DMS153 treated with DMSO at 0.1 percent for 48 hours (cell line): ENCODE measurements at regions not wholly inside any gene's neighbourhood (a gene's known extent, or its start where the extent isn't known, plus 50 kb on each side); places are given as distances from the start of the nearest gene placed in this dataset.

ENCODE experiments used
- DNase-seq: peaks from one replicate; lab custom pipeline; 2025; ENCODE audit not compliant: unreplicated experiment; lab: John Stamatoyannopoulos, UW

- DNase-seq, result no peak
These were observed 199.0 kb downstream of the KATNAL1 start for GRCh38 chr13:30108216-30108912.

DNA sequence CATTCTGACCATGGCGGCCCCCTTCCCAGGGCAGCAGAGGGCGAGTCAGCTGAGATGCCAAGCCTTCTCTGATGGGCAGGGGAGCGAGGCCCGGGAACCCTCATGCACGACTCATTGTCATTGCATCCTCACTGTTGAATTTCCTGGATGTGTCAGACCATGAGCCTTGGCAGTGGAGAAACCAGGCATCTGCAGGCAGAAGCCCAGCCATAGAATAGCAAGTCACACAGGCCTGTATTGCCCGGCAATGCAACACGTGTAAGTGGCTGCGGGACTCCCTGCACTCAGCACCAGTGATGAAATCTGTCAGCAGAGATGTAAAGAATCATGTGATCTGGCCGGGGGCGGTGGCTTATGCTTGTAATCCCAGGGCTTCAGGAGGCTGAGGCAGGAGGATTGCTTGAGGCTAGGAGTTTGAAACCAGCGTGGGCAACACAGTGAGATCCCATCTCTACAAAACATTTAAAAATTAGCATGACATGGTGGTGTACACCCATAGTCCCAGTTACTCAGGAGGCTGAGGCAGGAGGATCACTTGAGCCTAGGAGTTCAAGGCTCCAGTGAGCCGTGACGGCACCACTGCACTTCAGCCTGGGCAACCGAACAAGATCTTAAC lies 199.7 kb downstream of the KATNAL1 start:
- no peak for DNase-seq

DNA sequence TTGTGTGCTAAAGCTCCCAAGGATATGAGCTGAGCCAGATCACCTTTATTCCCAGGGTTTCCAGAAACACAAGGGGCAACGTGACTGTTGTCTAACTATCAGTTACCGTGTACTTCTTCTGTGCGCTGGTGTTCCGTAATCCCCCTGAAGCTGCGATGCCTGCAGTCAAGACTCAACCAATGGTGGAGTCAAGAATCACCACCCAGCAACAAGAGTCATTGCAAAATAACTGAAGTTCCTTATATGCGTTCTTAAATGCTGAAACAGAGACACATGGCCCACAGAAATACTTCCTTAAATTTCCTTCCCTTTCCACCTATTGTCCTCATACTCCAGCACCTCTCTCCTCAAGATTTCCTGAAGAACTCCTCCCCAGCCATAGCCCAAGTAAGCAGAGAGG lies 200.2 kb downstream of the KATNAL1 start:
- DNase-seq, result no peak

- DNase-seq, result no peak
These were observed 202.0 kb downstream of the KATNAL1 start for GRCh38 chr13:30105381-30105780.

DNA sequence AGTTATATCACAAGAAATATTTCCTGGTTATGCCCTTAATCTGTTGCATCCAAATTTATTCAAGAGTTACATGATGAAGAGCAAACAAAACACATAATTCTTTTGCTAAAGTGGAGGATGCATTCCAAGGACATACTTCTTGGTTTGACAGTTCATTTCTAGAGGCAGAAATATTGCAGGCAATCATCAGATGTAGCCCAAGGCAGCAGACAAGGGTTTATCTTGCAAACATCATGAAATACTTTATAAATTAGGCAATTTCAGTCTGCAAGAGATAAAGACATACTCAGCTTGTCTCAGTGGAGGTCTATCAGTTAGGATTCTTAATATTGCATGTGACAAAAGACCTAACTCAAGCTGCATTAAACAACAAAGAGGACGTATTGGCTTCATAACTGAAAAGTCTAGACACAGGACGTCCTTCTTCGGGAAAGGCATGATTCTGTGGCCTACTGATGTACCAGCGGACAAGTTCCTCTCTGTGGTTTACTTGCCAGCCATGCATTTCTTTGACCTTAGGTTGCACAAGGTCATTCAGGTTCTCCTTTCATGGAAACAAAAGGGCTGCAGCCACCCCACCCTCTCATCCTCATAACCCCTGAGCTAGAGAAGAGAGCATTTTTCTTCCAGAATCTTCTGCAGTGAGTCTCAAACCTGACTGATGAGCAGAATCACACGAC lies 204.1 kb downstream of the KATNAL1 start:
- DNase-seq, result no peak

DNA sequence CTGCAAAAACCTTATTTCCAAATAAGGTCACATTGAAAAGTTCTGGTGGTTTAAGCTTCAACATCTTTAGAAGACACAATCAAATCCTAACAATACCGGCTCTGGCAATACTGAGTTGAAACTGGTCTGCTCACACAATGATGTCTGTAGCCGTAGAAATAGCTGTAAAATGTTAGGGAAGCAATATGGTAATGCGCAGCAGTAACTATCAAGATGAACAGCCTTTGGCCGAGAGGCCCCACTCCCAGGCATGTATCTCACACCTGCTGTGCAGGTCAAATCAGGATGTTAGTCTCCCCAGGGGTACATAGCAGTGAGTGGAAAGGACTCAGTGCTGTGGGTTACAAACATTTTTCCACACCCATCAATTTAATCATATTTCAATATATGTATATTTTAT lies 207.1 kb downstream of the KATNAL1 start:
- DNase-seq, result no peak

DNA sequence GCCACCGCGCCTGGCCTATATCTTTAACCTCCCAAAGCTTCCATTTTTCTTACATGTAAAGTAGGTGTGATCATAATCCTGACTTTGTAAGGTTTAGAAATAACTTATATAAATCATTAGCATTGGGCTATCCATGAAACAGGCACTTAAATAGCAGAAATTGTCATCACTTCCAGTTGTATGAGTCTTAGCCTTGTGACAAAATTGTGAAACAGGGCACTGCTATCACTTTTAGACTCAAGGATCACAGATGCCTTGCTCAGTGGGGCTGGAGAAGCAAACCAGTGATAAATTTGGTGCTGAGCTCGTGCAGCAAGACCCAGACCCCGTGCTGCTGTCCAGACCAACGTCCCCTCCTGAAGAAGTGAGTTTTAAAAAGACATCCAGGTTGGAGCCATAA lies 209.7 kb downstream of the KATNAL1 start:
- DNase-seq, result no peak

- no peak for DNase-seq
These were observed 210.3 kb downstream of the KATNAL1 start for GRCh38 chr13:30097089-30097488.

DNA sequence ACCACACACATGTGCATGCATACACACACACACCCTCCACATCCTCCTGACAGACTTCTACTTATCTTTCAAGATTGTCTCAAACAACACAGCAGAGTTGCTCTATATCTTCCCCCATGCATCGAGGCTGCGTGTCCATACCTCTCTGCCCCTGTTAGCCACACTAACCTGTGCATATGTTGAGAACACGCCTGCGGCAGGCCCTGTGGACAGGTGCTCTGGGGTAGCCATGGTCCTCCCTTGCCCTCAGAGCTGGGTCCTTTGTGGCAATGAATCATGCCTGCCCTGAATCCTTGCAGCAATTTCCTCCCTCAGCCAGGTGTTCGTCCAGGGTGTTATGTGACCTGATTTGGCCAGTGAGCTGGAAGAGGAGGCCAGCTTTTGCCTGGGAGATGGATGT lies 213.3 kb downstream of the KATNAL1 start:
- DNase-seq, result no peak

DNA sequence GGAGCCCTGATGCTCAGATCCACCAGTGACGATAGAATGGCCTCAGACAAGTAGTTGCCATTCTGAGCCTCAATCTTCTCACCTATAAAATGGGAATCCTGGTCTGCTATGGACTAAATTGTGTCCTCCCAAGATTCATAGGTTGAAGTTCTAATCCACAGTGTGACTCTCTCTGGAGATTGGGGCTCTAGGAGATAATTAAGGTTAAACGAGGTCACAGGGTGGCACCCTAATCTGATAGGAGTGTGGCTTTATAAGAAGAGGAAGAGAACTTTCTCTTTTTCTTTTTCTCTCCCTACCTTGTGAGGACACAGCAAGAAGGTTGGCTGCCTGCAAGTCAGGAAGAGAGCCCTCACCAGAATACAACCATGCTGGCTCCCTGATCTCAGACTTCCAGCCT lies 214.1 kb downstream of the KATNAL1 start:
- no peak for DNase-seq

- no peak for DNase-seq
These were observed 215.7 kb downstream of the KATNAL1 start for GRCh38 chr13:30091691-30092090.

GRCh38 chr13:30091035-30091434 lies 216.3 kb downstream of the KATNAL1 start:
- DNase-seq, result no peak

DNA sequence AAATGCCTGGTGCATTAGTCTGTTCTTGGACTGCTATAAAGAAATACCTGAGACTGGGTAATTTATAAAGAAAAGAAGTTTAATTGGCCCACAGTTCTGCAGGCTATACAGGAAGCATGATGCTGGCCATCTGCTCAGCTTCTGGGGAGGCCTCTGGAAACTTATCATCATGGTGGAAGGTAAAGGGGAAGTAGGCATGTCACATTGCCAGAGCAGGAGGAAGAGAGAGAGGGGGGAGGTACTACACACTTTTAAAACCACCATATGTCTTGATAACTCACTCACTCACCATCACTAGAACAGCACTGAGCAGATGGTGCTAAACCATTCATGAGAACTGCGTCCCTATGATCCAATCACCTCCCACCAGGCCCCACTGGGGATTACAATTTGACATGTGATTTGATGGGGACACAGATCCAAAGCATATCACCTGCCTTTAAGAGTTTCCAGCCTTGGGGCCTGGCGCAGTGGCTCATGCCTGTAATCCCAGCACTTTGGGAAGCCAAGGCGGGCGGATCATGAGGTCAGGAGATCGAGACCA lies 219.0 kb downstream of the KATNAL1 start:
- no peak for DNase-seq

DNA sequence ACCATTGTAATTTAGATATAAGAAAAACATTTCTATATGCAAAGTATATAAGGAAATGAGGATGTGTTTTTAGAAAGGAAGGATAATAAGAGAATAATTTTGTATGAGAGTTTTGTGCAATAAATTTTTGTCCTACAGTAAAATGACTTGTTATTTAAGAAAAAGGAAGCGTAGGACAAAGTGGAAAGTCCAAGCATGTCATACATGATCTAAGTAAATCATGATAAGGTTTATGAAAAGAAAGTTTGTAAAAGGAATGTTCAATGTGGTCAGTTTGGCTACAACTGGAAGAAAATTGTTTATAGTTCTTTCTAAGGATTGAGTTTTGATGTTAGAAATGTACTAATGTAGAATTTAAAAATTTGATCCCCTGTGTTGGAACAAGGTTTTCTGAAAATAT lies 222.3 kb downstream of the KATNAL1 start:
- DNase-seq, result no peak

DNA sequence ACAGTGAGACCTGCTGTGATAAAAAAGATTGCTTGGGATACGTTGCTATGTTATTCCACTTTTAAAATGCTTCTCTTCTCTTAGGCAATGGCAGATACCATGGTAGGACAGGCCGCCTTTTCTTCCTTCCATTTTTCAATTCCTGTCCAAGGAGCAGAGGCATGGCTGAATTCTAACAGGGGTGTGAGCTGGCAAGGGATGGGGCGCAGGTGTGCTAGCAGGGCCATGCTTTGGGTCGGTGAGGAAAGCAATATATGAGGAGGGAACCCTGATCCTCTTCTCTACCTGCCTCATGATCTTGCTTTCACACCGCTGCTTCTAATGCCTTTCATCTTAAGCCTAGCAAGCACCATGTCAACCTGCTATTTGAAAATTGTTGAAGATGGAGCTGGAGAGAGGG lies 225.0 kb downstream of the KATNAL1 start:
- DNase-seq, result no peak

- DNase-seq, result no peak
These were observed 226.0 kb downstream of the KATNAL1 start for GRCh38 chr13:30081331-30081730.

DNA sequence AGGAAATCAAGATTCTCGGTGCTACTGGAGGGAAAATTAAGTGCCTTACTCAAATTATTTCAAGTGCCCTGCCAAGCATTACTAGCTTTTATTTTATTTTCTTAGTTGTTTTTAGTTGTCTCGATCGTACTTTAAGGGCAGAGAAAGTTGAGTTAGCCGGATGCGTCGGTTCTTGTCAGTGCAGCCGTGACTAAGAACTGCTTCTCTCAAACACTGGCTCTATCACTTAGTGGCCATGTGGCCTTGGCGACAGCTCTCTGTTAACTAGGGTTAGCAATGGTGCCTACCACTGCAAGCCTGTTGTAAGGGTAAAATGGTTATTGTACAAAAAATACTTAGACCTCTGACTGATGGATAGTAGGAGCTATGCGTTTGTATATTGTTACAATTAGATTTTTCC lies 227.8 kb downstream of the KATNAL1 start:
- DNase-seq, result no peak

- DNase-seq, result no peak
These were observed 227.6 kb upstream of the UBL3 start for GRCh38 chr13:30078059-30078458.

GRCh38 chr13:30077240-30077735 lies 226.9 kb upstream of the UBL3 start:
- no peak for DNase-seq

DNA sequence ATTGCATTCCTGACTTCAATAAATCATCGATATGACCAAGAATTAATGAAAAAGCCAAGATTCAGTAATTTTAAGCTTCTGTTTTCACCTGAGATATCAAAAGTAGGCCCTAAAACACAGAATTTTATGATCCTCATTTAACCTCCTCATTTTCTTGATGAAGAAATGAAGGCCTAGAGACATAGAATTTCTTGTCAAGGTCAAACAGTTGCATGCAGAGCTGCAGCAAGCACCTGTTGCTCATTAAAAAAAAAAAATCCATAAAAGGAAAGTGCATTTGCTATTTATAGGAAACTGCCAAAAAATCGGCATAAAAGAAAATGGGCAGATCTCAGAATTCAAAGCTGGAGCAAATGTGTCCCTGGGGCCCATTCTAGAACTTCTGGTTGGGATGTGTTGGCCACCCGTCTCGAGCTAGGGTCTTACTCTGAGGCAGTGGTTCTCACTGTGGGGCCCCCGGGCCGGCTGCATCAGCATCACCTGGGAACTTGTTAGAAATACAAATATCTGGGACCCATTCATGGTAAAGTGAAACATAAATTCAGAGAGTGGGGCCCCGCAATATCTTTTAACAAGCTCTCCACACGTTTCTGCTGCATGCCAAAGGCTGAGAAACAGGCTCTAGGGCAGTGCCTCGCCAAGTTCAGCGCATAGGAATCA lies 224.7 kb upstream of the UBL3 start:
- DNase-seq, result no peak

DNA sequence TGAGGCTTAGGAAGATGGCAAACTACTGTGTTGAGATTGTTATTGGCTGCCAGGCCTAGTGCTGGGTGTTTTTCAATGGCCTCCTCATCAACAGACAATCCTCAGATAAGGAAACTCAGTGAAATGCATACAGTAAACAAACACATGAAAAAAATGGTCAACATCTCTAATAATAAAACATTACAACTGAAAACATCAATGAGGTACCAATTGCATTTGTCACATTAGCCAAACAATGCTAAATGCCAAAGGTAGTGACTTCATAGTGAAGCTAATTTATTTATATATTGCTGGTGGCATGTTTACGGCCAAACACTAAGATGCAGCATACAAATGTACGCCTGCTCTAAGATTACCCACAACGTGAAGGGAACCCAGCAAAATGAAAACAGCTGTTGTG lies 224.0 kb upstream of the UBL3 start:
- DNase-seq, result no peak

- no peak for DNase-seq
These were observed 222.4 kb upstream of the UBL3 start for GRCh38 chr13:30072818-30073186.
